ENCODE measurements at regions not wholly inside any gene's neighbourhood (a gene's known extent, or its start where the extent isn't known, plus 50 kb on each side); places are given as distances from the start of the nearest gene placed in this dataset.

DNA sequence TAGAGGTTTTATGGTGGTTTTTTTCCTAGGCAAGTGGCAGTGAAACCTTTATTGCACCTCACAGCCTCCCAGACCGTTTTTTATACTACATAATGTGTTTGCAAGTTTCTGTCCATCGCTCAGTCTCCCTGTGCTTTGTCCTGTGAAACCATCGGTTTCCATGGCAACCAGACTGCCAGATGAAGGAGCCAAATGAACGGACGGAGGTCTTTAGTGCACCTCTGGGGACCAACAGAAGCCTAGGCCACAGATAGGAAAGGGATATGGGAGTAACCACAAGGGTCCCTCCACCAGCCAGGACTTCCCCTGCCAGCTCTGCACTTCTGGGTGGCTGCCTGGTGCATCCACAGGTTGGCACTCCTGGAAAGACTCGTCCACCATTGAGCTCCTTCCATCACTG, 165.0 kb downstream of the CHST1 start:
- Histone ChIP-seq H3K27me3 (no peaks in the 10 kb centered on the region), H3K4me3 (no peak overlapping the region), H3K4me1 (no peaks in the 10 kb centered on the region), H3K36me3 (replicated peaks in 1 of 2; ENCODE audit: insufficient read depth in 1 of 2, low read depth in 2 of 2) (no peaks in the 10 kb centered on the region), H3K9me3 (no peaks in the 10 kb centered on the region), H3K27ac (no peak overlapping the region)
- no peak for ATAC-seq
- no peak for TF ChIP-seq POLR2A (IDR thresholded peaks at IDR 0.05)
- TF ChIP-seq, protein P1, sequence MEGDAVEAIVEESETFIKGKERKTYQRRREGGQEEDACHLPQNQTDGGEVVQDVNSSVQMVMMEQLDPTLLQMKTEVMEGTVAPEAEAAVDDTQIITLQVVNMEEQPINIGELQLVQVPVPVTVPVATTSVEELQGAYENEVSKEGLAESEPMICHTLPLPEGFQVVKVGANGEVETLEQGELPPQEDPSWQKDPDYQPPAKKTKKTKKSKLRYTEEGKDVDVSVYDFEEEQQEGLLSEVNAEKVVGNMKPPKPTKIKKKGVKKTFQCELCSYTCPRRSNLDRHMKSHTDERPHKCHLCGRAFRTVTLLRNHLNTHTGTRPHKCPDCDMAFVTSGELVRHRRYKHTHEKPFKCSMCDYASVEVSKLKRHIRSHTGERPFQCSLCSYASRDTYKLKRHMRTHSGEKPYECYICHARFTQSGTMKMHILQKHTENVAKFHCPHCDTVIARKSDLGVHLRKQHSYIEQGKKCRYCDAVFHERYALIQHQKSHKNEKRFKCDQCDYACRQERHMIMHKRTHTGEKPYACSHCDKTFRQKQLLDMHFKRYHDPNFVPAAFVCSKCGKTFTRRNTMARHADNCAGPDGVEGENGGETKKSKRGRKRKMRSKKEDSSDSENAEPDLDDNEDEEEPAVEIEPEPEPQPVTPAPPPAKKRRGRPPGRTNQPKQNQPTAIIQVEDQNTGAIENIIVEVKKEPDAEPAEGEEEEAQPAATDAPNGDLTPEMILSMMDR (IDR thresholded peaks at IDR 0.05) = no peak
- intact Hi-C loops (cut with DNase I) = no loop called here
- WGBS, 2 donors = 54 to 59% methylated on average over 6 of the region's 6 CpGs
- no peak for DNase-seq

DNA sequence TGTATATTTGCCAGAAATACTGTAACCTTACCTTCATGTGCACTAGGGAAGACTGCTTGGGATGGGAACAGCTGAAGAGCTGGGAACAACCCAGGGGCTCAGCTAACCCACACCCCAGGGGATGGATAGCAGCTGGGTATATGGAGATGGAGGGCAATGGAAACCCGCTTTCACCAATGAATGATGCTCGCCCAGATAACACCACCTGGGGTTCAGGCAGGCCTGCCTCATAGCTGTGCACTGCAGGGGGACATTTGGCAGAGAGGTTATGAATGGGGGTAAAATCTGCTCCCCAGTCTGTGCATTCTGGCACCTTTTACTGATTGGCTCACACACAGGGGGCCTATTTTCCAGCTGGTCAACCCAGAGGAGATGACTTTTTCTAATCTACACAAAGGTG, 170.7 kb downstream of the CHST1 start:
- no peak for DNase-seq
- ATAC-seq = no peak
- Histone ChIP-seq H3K36me3 (replicated peaks in 1 of 2; ENCODE audit: insufficient read depth in 1 of 2, low read depth in 2 of 2) (no peaks in the 10 kb centered on the region), H3K9me3 (no peaks in the 10 kb centered on the region), H3K27me3 (no peaks in the 10 kb centered on the region), H3K4me3 (no peak overlapping the region), H3K27ac (no peak overlapping the region), H3K4me1 (no peaks in the 10 kb centered on the region)
- WGBS, 2 donors = 64 to 85% methylated on average over 2 of the region's 2 CpGs
- intact Hi-C loops (cut with DNase I) = no loop called here
- TF ChIP-seq, protein P1 (IDR thresholded peaks at IDR 0.05) = no peak
- no peak for TF ChIP-seq POLR2A (IDR thresholded peaks at IDR 0.05)

DNA sequence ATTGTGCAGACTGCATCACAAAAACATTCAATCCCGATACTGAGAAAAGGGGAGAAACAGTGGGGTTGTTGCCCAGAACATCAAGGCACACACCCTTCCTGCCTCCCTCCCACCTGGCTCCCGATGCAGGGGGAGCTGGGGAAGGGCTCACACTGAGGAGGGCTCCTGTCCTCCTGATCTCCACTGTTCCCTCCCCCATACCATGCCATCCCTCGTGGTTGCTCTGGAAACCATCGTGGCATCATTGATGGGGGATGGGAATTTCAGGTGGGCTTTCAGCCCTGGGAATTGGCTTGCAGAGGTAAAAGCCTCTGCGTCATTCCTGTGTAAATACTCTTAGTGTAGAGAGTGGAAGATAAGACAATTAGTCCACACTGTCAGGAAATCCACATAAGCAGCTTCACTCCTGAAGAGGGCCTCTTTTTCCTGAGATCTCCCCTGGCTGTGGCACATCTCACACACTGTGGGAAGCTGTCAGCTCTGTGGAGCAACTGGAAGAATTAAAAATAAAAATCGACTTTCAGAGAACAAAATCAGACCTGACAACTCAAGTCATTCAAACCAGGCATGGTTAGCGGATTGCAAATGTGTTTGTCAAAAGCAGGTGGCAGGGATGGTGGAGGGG, 176.0 kb downstream of the CHST1 start:
- 28 to 36% methylated on average over 6 to 7 of the region's 7 CpGs for WGBS, 2 donors
- ATAC-seq = no peak
- DNase-seq = no peak
- Histone ChIP-seq H3K27ac (no peak overlapping the region), H3K9me3 (no peaks in the 10 kb centered on the region), H3K27me3 (no peaks in the 10 kb centered on the region), H3K36me3 (replicated peaks in 1 of 2; ENCODE audit: insufficient read depth in 1 of 2, low read depth in 2 of 2) (no peaks in the 10 kb centered on the region), H3K4me1 (no peaks in the 10 kb centered on the region), H3K4me3 (no peak overlapping the region)
- intact Hi-C loops (cut with DNase I) = no loop called here
- no peak for TF ChIP-seq POLR2A (IDR thresholded peaks at IDR 0.05)
- TF ChIP-seq, protein P1 (IDR thresholded peaks at IDR 0.05) = no peak

DNA sequence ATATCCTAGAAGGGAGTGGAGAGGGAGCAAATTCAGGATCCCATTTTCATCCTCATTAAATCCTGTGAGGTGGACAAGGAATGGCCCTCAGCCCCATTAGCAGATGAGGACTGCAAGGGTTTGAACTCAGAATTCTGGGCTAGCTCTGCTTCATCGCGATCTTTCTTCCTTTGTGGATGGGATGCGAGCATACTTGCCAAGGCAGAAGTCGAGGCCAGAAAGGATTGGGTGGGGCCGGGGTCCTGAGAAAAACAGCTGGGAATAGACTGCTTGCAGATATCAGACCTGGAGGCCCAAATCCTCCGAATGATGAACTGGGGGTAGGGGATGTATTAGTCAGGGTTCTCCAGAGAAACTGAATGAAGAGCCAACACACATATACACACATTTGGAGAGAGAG, 179.0 kb downstream of the CHST1 start:
- intact Hi-C loops (cut with DNase I) = no loop called here

More for the DNA sequence above, 179.0 kb downstream of the CHST1 start:
- ATAC-seq (no peak), DNase-seq (no peak)
- 79% methylated on average over 6 of the region's 6 CpGs for WGBS, 2 donors
- H3K27me3 ChIP-seq = no peaks in the 10 kb centered on the region
- H3K4me1 ChIP-seq = no peaks in the 10 kb centered on the region
- no peak for TF ChIP-seq POLR2A (IDR thresholded peaks at IDR 0.05)
- TF ChIP-seq, protein P1 (IDR thresholded peaks at IDR 0.05) = no peak
- H3K36me3 ChIP-seq (replicated peaks in 1 of 2; ENCODE audit: insufficient read depth in 1 of 2, low read depth in 2 of 2) = no peaks in the 10 kb centered on the region
- H3K4me3 ChIP-seq = no peak overlapping the region
- H3K27ac ChIP-seq = no peak overlapping the region
- no peaks in the 10 kb centered on the region for H3K9me3 ChIP-seq

Data from body of pancreas (tissue), 4 donors.